ENCODE measurements at regions not wholly inside any gene's neighbourhood (a gene's known extent, or its start where the extent isn't known, plus 50 kb on each side); places are given as distances from the start of the nearest gene placed in this dataset.

GRCh38 chr12:45646851-45647581, 82.5 kb upstream of the ARID2 start:
- TF ChIP-seq CTCF (IDR thresholded peaks at IDR 0.05; ENCODE audit: low read length) (no peak), EZH2 (IDR thresholded peaks at IDR 0.05; ENCODE audit: borderline replicate concordance, low read length) (no peak)
